CD4-positive, alpha-beta T cell treated with Interleukin-21 for 1 hour (primary cell): ENCODE measurements at regions not wholly inside any gene's neighbourhood (a gene's known extent, or its start where the extent isn't known, plus 50 kb on each side); places are given as distances from the start of the nearest gene placed in this dataset.

Source experiments
- DNase-seq: peaks from one replicate; pipeline ENCODE4 v3.0.0-alpha.2; 2020

DNA sequence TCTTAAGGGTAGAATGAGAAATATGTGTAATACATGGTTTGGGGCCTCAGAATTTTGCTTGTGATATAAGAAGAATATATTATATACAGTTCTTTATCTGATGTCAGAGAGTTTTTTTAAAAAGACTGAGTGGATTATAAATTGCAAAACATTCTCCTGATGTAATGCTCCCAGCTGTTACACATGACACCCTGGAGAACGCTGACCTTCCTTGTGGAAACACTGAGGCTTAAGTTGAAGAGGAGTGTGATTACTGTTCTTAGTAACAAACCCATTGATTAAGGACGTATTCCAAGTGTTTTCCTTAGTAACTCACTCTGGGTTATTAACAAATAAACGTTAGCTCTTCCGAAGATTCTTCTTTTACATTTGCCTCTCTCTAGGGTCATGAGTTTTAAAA lies 1069.3 kb upstream of the CNTNAP5 start:
- no peak for DNase-seq

DNA sequence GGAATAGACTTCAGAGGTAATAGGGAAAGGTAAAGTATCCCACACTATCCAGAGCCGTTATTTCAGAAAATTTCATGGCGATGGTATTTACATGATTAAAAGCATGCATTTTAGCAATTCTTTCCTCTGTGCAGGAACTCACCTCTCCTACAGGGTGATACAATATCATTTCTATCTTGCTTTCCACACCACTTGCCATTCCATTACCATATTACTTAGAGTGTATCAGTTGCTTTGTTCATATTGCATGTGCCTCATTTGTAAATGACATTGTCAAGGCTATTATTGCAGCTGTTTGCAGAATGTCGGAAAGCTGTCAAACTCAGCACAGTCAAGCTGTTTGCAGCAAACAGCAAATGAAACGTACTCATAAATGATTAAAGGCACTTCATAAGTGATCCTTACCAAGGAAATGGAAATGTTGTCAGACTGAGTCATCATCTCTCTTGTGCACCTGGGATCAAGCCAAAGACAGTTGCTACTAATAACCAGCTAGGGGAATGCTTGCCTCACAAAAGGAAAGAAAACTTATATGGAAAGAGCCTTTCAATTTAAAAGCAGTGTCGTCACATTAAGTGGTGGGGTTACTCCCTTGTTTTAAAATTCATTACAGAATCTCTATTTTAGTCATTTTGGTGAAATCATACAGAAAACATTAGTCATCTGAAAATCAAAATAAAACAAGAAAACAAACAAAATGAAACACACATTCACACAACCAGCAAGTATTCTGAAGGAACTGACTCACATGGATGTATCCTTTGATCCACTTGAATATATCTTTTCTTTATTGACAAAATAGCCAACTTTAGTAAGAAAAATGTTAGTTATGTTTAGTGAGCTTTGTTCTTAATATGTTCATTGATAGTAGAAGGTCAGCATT lies 1064.1 kb upstream of the CNTNAP5 start:
- no peak for DNase-seq

DNA sequence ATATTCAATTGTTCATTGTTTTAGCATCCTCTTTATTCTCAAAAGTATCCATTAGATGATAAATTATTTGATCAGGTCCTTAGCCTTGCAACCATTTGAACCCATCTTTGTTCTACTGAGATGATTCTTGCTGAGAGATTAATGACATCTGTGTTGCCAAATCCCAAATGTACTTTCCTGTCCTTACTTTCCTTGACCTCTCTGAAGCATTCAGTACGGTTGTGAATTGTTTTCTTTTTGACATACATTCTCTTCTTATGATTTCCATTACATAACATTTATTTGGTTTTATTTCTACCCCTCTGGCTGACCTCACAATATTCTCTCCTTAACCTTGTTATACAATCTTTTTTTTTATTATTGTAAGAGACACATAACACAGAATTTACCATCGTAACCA lies 1058.6 kb upstream of the CNTNAP5 start:
- DNase-seq: no peak

DNA sequence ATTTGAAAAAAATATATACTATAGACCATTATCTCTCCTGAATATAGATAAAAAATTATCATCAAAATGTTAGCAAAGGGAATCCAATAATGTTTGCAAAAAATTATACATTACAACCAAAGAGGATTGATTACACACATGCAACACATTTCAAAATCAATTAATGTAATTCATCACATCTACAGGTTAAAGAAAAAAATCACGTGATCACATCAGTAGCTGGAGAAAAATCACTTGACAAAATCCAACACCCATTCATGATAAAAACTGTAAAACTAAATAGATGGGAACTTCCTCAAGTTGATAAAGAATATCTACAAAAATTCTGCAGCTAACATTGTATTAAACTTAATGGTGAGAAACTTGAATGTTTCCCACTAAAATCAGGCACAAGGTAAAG lies 1047.5 kb upstream of the CNTNAP5 start:
- DNase-seq: no peak

DNA sequence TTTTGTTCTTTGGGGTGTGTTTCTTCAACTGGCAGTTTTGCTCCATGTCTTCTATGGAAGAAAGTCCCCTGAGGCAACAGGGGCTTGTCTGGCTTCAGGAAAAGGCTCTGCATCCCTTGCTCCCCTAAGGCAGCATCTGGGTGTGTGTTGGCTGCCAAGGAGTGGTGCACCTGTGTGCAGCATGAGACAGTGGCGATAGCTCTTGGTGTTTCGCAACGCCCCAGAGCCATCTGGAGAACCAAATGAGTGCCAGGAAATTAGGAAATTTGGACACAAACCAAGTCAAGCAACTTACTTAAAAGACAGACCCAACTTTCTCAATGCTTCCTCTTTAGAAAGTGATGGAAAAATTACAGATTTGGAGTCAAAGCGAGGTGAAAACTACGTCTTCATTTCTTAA lies 1044.4 kb upstream of the CNTNAP5 start:
- DNase-seq: no peak

DNA sequence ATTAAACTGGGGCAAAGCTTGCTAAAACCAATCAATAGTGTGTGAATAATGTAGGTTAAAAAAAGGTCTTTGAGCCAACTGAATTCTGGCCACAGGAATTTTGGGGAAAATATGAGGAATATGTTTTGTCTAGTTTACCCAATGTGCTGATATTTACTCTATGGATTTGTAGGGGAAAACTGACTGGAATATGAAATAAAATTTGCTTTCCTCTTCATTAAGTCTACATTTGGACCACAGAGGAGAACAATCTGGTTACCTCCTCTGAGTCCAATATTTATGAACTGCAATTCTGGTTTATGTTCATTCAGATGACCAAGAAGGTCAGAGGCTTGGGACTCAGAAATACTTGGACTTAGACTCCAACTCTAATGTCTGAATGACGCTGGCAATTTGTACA lies 1042.2 kb upstream of the CNTNAP5 start:
- no peak for DNase-seq

DNA sequence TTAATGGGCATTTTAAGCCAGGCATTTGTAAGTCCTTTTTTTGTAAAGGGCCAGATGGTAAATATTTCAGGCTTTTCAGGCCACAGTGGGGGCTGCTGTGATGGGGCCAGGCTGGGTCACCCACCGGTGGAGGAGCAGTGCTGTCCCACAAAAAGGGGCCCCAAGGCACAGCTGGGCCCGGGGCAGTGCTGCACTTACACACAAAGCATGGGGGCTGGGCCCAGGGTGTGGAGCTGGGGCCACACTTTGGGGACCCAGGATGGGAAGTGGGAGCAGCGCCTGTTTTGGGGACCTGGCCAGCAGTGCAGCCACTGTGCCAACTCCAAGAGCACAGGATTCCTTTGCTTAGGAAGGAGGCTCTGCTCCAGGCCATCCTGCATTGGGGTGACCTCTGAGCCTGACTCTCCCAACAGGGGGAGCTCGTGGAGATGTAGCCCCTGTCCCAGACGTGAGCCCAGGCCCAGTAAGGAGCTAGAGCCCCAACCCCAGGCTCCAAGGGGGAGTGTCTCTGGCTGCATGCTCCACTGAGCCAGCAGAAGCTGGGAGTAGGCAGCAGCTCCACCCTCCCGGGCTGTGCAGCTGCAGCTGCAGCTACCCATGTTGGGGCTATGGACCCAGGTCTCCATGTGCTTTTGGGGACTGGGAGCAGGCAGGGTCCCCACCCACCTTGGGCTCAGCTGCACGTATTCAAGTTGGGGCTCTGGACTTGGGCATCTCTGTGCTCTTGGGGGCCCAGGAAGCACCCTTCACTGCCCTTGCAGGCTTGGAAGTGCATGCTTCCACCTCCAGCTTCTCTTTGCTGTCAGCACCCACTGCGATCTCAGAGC lies 1036.5 kb upstream of the CNTNAP5 start:
- DNase-seq: no peak

DNA sequence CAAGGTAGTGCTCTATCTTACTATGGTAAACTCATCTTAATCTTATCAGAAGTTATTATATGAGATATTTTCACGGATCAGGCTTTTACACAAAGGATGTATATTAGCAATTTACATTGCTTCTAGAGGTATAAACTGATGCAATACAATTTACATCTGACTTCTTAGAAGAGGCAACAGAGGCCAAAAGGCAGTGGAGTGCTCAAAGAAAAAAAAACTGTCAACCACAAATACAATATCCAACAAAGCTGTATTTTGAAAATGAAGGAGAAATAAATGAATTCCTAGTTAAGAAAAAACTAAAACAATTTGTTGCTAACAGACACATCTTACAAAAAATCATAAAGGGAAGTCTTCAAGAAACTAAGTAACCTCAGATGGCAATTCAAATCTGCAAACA lies 1031.5 kb upstream of the CNTNAP5 start:
- DNase-seq: no peak

DNA sequence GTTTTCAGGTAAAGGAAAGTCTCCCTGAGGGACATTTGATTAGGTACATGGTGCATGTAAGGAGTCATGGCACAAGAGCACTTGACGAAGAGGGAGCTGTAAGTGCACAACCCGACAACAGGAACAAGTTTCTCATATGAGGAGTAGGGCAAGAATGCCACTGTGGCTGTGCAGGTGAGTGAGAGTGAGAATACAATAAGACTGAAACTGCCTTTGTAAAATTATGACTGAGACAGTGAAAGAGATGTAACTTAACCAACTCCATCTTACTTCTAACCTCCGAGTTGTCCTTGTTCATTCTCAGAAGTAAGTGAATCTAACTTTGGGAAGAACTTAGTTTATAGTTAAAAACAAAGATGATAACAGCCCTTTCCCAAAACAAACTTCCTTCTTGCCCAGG lies 1025.8 kb upstream of the CNTNAP5 start:
- DNase-seq: no peak

DNA sequence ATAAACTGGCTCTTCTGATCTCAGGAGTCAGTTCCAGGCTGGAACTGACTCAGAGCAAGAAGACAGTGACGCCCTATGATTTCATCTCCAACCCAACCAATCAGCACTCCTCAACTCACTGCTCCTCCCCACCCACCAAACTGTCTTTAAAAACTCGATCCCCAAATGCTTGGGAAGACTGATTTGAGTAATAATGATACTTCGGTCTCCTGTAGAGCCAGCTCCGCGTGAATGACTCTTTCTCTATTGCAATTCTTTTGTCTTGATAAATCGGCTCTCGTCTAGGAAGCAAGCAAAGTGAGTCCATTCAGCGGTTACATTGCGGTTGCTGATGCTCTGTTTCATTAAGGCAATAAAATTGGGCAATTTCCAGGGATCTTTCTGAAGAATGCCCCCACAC lies 1025.3 kb upstream of the CNTNAP5 start:
- no peak for DNase-seq

DNA sequence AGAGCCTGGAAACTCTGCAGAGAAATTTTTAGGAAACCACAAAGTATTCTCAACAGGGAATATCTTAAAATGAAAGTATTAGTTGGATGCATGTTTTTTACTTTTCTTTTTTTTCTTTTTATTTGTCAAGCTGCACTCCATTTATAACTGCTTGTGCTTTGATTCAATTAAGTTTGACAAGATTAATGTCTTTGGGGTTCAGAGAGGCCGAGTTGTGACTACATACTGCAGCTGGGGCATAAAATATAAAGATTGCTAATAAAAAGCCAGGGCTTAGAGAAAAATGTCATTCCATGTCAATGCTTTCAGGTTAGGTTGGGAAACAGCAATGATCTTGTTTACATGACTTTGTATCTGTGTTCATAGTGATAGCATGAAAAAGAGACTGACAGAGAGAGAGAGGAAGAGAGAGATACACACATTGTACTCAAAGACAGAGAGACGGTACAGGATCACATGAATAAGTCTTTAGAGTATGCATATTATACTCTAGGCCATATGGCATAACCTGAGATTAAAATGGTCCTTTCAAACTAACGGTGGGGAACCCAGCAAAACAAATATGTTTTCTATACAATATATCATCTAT lies 1022.3 kb upstream of the CNTNAP5 start:
- no peak for DNase-seq

DNA sequence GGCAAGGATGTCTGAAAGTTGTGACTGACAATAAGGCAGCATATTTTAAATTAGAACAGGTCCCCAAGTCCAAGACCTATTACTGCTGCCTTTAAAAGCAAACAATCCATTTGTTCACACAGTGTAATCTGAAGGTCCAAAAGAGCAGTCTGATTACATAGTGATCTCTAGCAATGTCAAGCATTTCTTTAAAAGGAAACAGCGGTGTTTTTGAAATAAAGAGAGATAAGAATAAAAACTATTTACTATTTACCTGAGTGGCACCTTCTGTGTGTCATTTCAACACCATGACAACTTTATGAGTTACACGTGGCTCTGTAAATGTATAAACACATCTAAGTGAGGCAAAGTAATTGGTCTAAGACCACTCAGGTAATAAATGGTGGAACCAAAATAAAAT lies 1009.9 kb upstream of the CNTNAP5 start:
- no peak for DNase-seq

DNA sequence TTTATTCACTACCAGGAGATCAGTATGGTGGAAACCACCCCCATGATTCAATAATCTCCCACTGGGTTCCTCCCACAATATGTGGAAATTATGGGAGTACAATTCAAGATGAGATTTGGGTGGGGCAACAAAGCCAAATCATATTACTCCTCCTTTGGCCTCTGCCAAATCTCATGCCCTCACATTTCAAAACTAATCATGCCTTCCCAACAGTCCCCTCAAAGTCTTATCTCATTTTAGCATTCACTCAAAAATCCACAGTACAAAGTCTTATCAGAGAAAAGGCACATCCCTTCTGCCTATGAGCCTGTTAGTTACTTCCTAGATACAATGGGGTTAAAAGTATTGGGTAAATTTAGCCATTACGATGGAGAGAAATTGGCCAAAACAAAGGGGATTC lies 989.5 kb upstream of the CNTNAP5 start:
- no peak for DNase-seq

DNA sequence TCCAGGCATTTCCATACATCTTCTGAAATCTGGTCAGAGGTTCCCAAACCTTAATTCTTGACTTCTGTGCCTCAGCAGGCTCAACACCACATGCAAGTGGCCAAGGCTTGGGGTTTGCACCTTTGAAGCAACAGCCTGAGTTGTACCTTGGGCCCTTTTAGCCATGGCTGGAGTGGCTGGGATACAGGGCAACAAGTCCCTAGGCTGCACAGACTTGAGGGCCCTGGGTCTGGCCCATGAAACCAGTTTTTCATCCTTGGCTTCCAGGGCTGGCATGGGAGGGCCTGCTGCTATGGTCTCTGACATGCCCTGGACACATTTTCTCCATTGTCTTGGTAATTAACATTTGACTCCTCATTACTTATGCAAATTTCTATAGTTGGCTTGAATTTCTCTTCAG lies 988.8 kb upstream of the CNTNAP5 start:
- DNase-seq: no peak

DNA sequence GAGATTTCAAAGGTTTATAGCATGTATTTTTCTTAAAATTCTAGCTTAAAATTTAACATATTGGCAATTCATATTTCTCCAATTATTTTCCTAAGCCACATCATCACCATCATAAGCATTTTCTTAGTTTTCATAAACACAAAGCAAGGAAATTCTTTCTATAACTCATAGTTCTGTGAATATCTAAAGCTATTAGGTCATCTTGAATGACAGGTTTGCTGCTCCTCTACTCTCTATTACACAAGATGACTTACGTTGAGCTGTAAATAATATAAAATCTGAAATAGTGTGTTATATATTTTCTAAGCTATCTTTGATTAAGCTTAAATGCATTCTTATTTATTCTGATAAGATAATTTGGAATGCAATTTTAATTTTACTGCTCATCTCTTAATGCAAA lies 984.6 kb upstream of the CNTNAP5 start:
- no peak for DNase-seq

DNA sequence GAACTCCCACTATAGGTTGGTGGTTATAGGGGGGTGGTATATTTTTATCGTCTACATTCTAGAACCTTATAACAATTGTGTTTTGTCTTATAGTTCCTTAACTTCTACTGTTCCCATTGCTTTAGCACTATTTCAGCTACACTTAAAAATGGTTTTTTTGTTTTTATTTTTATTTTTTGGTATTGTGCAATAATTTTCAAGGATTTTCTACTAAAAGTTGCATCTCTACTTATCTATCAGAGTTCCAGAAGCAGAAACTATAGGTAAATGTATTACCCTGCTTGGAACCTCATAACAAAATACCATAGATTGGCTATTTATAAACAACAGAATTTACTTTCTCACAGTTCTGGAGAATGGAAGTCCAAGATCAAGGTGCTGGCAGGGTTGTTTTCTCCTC lies 981.6 kb upstream of the CNTNAP5 start:
- DNase-seq: no peak

DNA sequence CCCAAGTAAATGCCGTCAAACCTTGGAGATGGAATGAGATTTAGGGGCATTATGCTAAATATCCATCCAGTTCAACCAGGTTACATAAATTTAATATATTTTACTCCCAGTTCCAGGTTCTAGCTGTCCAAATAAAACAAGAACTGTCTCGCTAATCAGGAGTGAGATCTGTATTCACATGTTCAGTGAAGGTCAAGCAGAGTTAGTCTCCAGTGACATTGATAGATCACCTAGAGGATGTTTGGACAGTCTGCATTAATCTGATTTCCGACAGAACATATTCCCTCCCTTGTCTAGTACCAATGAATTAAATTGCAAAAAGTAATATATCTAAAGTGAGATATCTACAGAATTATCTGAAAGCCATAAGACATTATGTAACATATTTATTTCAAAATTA lies 979.4 kb upstream of the CNTNAP5 start:
- no peak for DNase-seq

DNA sequence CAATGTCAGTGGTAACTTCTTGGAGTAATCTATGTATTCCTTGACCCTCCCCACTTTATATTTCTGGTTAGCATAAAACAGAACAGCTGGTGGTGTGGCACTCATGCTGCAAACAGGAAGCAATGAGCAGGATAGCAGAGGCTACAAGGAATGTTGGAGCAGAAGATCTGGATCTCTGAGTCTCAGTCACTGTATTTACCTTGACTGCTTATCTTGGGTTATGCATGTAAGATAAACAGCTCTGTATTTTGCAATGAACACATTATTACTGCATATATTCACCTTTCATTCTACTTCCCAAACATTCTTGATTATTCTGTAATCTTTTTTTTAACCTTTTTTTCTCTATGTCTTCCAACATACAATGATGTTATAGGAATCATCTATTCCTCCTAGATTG lies 977.9 kb upstream of the CNTNAP5 start:
- DNase-seq: no peak

DNA sequence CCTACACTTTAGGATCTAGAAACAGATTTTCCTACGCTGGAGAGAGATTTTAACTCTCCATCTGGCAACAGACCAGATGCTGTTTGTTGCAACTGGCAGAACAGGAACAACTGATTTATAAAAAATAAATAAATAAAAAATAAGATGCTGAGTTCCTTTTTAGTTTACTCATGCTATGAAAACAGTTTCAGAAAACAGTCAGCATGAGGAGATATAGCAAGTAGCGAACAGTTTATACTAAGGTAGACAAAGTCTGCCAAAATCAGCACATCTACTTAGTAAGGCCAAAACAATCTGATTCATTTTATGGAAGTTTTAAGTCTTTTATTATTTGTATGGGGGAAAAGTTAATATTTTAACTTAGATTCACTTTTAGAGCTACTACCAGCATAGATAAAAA lies 974.0 kb upstream of the CNTNAP5 start:
- DNase-seq: no peak

DNA sequence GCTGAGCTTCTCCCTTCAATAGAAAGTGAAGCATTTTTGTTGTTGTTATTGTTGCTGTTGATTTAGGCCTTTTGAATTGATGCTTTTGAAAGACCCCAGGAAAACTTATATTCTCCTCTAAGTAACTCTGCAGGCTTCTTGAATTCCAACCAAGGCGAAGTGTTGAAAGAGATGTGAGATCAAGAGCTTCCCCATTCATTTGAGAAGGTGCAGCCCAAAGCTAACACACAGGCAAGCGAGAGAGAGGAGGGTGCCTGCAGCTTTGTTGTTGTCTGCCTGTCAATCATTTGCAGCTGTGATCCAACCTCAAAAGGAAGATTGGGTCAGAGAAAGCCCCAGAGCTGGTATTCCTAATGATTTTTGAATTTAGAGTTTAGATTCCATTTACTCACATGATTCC lies 963.6 kb upstream of the CNTNAP5 start:
- no peak for DNase-seq

DNA sequence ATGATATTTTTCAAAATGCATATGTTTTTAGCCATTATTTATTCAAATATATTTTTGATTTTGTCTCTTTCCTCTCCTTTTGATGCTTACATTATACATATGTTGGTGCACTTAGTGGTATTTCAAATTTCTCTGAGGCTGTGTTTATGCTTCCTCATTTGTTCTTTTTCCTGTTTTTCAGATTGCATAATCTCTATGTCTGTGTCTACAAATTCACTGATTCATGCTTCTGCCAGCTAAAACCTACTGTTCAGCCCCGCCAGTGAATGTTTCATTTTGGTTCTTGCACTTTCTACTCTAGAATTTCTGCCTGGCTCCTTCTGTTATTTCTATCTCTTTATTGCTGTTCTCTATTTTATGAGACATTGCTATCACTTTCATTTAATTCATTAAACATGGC lies 951.7 kb upstream of the CNTNAP5 start:
- no peak for DNase-seq

DNA sequence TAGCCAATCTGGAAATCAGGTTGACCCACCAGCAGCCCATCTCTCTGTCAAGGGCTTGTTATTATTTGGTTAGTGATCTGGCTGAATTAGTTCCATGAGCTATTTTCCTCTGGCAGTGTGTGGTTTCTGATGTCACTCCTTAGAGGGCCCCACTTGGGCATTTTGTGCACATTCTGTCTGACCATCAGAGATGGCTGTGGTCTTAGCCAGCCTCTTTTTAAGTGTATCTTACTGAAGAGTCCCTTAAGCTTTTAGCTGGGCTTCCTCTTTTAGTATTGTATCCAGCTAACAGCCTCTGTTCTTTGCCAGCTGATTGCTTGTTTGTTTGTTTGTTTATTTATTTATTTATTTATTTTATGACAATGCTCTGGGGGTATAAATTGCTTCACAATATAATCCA lies 951.1 kb upstream of the CNTNAP5 start:
- no peak for DNase-seq

DNA sequence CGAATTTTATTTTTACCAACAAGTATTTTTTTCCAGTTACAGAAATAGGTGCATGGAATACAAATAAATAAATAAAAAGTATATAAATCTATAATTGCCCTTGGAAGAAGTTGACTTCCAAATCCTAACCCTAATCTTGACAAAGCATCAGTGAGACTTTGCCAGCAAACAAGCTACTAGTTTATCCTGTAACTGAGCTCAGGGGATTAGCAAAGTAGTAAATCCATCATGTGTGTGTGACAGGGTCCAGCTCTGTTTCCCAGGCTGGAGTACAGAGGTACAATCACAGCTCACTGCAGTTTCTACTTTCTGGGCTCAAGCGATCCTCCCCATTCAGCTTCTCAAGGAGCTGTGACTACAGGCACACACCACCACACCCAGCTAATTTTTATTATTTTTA lies 948.0 kb upstream of the CNTNAP5 start:
- no peak for DNase-seq

DNA sequence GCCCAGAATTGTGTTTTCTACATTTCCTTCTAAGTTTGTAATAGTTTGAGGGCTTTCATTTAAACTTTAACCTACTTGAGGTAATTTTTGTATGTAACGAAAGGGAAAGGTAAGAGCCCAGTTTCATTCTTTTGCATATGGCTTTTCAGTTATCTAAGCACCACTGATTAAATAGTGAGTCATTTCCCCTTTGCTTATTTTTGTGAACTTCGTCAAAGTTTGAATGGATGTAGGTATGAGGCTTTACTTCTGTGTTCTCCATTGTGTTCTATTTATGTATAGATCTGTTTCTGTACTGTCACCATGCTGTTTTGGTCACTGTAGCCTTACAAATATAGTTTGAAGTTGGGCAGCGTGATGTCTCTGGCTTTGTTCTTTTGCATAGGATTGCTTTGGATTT lies 944.8 kb upstream of the CNTNAP5 start:
- no peak for DNase-seq
